Activated CD4-positive, alpha-beta T cell treated with anti-CD3 and anti-CD28 coated beads, Interleukin-10, Interleukin-2, amounts not matched to agents 100 ng/mL and 50 ng/mL, durations not matched to agents 16 hours and 8 hours (primary cell): ENCODE measurements at regions not wholly inside any gene's neighbourhood (a gene's known extent, or its start where the extent isn't known, plus 50 kb on each side); places are given as distances from the start of the nearest gene placed in this dataset.
"Not testable (repeated sequence)": the region's sequence is repeated elsewhere in the genome, so short reads cannot be mapped to it uniquely, and the experiment has no call there.

Source experiments
- DNase-seq: peaks from one replicate; pipeline ENCODE4 v3.0.0-alpha.2; 2020

GRCh38 chr12:68510397-68510796, 100.3 kb upstream of the RAP1B start:
- no peak for DNase-seq

GRCh38 chr12:68514807-68515411, 95.8 kb upstream of the RAP1B start:
- DNase-seq, result no peak

- DNase-seq, result no peak
Measured at GRCh38 chr12:68515793-68516192, 94.9 kb upstream of the RAP1B start.

- DNase-seq, result no peak
Measured at GRCh38 chr12:68521321-68521839, 89.3 kb upstream of the RAP1B start.

GRCh38 chr12:68521848-68522502, 88.7 kb upstream of the RAP1B start:
- no peak for DNase-seq

GRCh38 chr12:68529466-68529865, 81.2 kb upstream of the RAP1B start:
- no peak for DNase-seq

GRCh38 chr12:68529869-68530268, 80.8 kb upstream of the RAP1B start:
- no peak for DNase-seq

GRCh38 chr12:68530299-68530698, 80.4 kb upstream of the RAP1B start:
- no peak for DNase-seq

- DNase-seq, result no peak
Measured at GRCh38 chr12:68530965-68531364, 79.7 kb upstream of the RAP1B start.

GRCh38 chr12:68532204-68532886, 78.4 kb upstream of the RAP1B start:
- no peak for DNase-seq

GRCh38 chr12:68532887-68533248, 77.8 kb upstream of the RAP1B start:
- DNase-seq, result no peak

- no peak for DNase-seq
Measured at GRCh38 chr12:68534108-68534507, 76.6 kb upstream of the RAP1B start.

- DNase-seq, result no peak
Measured at GRCh38 chr12:68536885-68537485, 73.7 kb upstream of the RAP1B start.

- DNase-seq, result no peak
Measured at GRCh38 chr12:68537571-68537970, 73.1 kb upstream of the RAP1B start.

- peak; percentile 68 for DNase-seq
Measured at GRCh38 chr12:68538726-68539614, 71.7 kb upstream of the RAP1B start.

- no peak for DNase-seq
Measured at GRCh38 chr12:68539615-68539952, 71.1 kb upstream of the RAP1B start.

GRCh38 chr12:68540768-68541167, 69.9 kb upstream of the RAP1B start:
- DNase-seq, result not testable (repeated sequence)

- not testable (repeated sequence) for DNase-seq
Measured at GRCh38 chr12:68547318-68547717, 63.4 kb upstream of the RAP1B start.

- DNase-seq, result not testable (repeated sequence)
Measured at GRCh38 chr12:68552605-68553195, 58.0 kb upstream of the RAP1B start.

GRCh38 chr12:68557011-68557730, 53.5 kb upstream of the RAP1B start:
- no peak for DNase-seq

- peak; percentile 60 for DNase-seq
Measured at GRCh38 chr12:68559246-68559645, 51.5 kb upstream of the RAP1B start.
